Heart left ventricle (tissue), 13 donors: ENCODE measurements at regions not wholly inside any gene's neighbourhood (a gene's known extent, or its start where the extent isn't known, plus 50 kb on each side); places are given as distances from the start of the nearest gene placed in this dataset.

Source experiments
- CTCF ChIP-seq, 12 donors: fragments of 200-600 bp; sonication (generic) in 4 of 12; IDR thresholded peaks; one replicate each; pipeline versions ENCODE4 v1.5.0 to v1.8.0; 2018 to 2022; ENCODE audit warnings: antibody characterized with exemption in 12 of 12, mild to moderate bottlenecking in 5 of 12
- POLR2A ChIP-seq, 2 donors: fragments of 450-650 bp; IDR thresholded peaks; one replicate each; pipeline ENCODE4 v1.6.1; 2017; ENCODE audit warnings: antibody characterized with exemption in 2 of 2, mild to moderate bottlenecking in 2 of 2, moderate library complexity in 2 of 2
- donor health status: ischemic (EF 13 %, LVEDD 7.1; RV severe dilation, severe dysfunction).
- donor health status: DM: no; HTN: yes; CAD: no.
- donor health status: DM: no; HTN: no; CAD: no.
- donor health status: ischemic (EF 25% LVEDD 6.9; RV normal size, moderate dysfunction).
- donor health status: ischemic (EF 25% LVEDD 5.7; RV mildly dilated, moderate dysfunction).
- donor health status: ischemic (EF 35%, LVEDD 5.7; RV mildly dilated, moderate dysfunction).
- donor health status: nonischemic (EF 11% LVEDD 7.7; RV severe dilation, severe dysfunction).
- donor health status: DM: yes; HTN: yes; CAD: no.
- donor health status: PGD.
- donor health status: ischemic (EF 29% LVEDD 5.4; RV normal size, mild dysfunction).
- donor health status: nonischemic (EF 23%, LVEDD 6.1; RV moderate dilation, normal function).

- TF ChIP-seq POLR2A (IDR thresholded peaks at IDR 0.05) = no peak
- no peak for TF ChIP-seq CTCF (IDR thresholded peaks at IDR 0.05)
Measured at GRCh38 chr1:47688461-47689296, 250.8 kb downstream of the FOXD2 start.
